22Rv1 (cell line): ENCODE measurements at regions not wholly inside any gene's neighbourhood (a gene's known extent, or its start where the extent isn't known, plus 50 kb on each side); places are given as distances from the start of the nearest gene placed in this dataset.

Experiments
- ZFX ChIP-seq: fragments of 450-650 bp; IDR thresholded peaks from 2 replicates; pipeline ENCODE4 v1.6.1; 2017; ENCODE audit warnings: antibody characterized with exemption, borderline replicate concordance
- TF ChIP-seq, protein P1 (sequence below): fragments of 450-650 bp; IDR thresholded peaks from 2 replicates; pipeline ENCODE4 v1.5.1; 2017; ENCODE audit warnings: mild to moderate bottlenecking

DNA sequence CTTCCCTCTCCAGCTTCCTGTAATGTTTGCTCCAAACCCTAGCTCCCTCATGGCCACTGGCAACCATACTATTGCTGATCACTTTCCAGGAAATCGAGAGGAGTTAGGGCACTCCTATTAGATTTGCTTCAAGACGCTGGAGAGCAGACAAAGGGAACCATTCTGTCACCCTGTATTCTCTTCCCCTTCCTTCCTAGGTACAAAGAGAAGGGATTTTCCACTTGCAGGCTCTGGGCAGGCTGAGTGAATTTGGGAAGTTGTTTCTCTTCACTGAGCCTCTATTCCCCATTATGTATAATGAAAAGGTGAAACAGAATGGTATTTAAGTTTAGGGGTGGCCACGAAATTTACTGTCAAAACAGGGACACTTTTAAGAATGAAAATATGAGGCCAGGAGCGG, 99.4 kb upstream of the LPP start:
- TF ChIP-seq, protein P1, sequence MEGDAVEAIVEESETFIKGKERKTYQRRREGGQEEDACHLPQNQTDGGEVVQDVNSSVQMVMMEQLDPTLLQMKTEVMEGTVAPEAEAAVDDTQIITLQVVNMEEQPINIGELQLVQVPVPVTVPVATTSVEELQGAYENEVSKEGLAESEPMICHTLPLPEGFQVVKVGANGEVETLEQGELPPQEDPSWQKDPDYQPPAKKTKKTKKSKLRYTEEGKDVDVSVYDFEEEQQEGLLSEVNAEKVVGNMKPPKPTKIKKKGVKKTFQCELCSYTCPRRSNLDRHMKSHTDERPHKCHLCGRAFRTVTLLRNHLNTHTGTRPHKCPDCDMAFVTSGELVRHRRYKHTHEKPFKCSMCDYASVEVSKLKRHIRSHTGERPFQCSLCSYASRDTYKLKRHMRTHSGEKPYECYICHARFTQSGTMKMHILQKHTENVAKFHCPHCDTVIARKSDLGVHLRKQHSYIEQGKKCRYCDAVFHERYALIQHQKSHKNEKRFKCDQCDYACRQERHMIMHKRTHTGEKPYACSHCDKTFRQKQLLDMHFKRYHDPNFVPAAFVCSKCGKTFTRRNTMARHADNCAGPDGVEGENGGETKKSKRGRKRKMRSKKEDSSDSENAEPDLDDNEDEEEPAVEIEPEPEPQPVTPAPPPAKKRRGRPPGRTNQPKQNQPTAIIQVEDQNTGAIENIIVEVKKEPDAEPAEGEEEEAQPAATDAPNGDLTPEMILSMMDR, result no peak
- TF ChIP-seq ZFX, result no peak
